Astrocyte of the cerebellum (primary cell): ENCODE measurements at regions not wholly inside any gene's neighbourhood (a gene's known extent, or its start where the extent isn't known, plus 50 kb on each side); places are given as distances from the start of the nearest gene placed in this dataset.

Experiments used
- DNase-seq: peaks from one replicate; pipeline ENCODE4 v3.0.0-alpha.2; 2011; ENCODE audit warnings: low read depth
- H3K4me3 ChIP-seq: 2 replicates; pipeline ENCODE4 v1.5.1; 2011; ENCODE audit warnings: mild to moderate bottlenecking, low read depth, low read length, moderate library complexity
- CTCF ChIP-seq: IDR thresholded peaks from 2 replicates; pipeline ENCODE4 v1.5.1; 2012; ENCODE audit warnings: low read length, low read depth, moderate library complexity, mild to moderate bottlenecking; ENCODE audit errors: missing control alignments
- in situ Hi-C: cut with HindIII; loops from 2 replicates; pipeline ENCODE4 v1.10.0; 2017; ENCODE audit warnings: low sequenced_read_pairs

- no peak for DNase-seq
- no peak for TF ChIP-seq CTCF
- H3K4me3 ChIP-seq, result no peak overlapping the region
- in situ Hi-C loops, result no loop called here
These were observed 92.7 kb upstream of the RET start for GRCh38 chr10:42984035-42984610.

- H3K4me3 ChIP-seq, result no peak overlapping the region
- in situ Hi-C loops, result no loop called here
- TF ChIP-seq CTCF, result no peak
- DNase-seq, result no peak
These were observed 92.0 kb upstream of the RET start for GRCh38 chr10:42984761-42985325.

GRCh38 chr10:42985436-42986316 lies 91.2 kb upstream of the RET start:
- no peak overlapping the region for H3K4me3 ChIP-seq
- no peak for DNase-seq
- in situ Hi-C loops, result no loop called here
- no peak for TF ChIP-seq CTCF

- DNase-seq, result no peak
- in situ Hi-C loops, result no loop called here
- TF ChIP-seq CTCF, result no peak
- H3K4me3 ChIP-seq, result no peak overlapping the region
These were observed 90.2 kb upstream of the RET start for GRCh38 chr10:42986633-42987032.

GRCh38 chr10:42987121-42987541 lies 89.7 kb upstream of the RET start:
- DNase-seq, result no peak
- H3K4me3 ChIP-seq, result no peak overlapping the region
- in situ Hi-C loops, result no loop called here
- no peak for TF ChIP-seq CTCF

- H3K4me3 ChIP-seq, result no peak overlapping the region
- no peak for TF ChIP-seq CTCF
- no peak for DNase-seq
- in situ Hi-C loops, result no loop called here
These were observed 89.3 kb upstream of the RET start for GRCh38 chr10:42987575-42987974.
